ENCODE measurements at regions not wholly inside any gene's neighbourhood (a gene's known extent, or its start where the extent isn't known, plus 50 kb on each side); places are given as distances from the start of the nearest gene placed in this dataset.

- TF ChIP-seq POLR2A (IDR thresholded peaks at IDR 0.05; ENCODE audit: low read depth, low read length) (no peak), CTCF (IDR thresholded peaks at IDR 0.05; ENCODE audit: extremely low read depth in 1 of 2, insufficient read depth in 1 of 2, low read depth in 1 of 2, low read length in 2 of 2) (no peak), MAX (IDR thresholded peaks at IDR 0.05; ENCODE audit: insufficient read depth, insufficient read length) (no peak)
These were observed 266.2 kb upstream of the LDB2 start for GRCh38 chr4:17164666-17165065.
